ENCODE measurements at regions not wholly inside any gene's neighbourhood (a gene's known extent, or its start where the extent isn't known, plus 50 kb on each side); places are given as distances from the start of the nearest gene placed in this dataset.
A peak's percentile ranks its signal among the peaks of the same experiment; 100 is the strongest.

- TF ChIP-seq TCF7 (IDR thresholded peaks at IDR 0.05; ENCODE audit: borderline replicate concordance) (no peak), CHD4 (IDR thresholded peaks at IDR 0.05) (no peak), CBX5 (IDR thresholded peaks at IDR 0.05; ENCODE audit: low read depth) (no peak), PAX5 (IDR thresholded peaks at IDR 0.05; ENCODE audit: borderline replicate concordance, low read depth, low read length) (no peak), NFXL1 (IDR thresholded peaks at IDR 0.05; ENCODE audit: borderline replicate concordance) (no peak), ZSCAN29 (IDR thresholded peaks at IDR 0.05) (no peak), POLR2AphosphoS2 (IDR thresholded peaks at IDR 0.05; ENCODE audit: low read depth, low read length) (no peak), E4F1 (IDR thresholded peaks at IDR 0.05; ENCODE audit: borderline replicate concordance, partially characterized antibody) (no peak), NR2F1 (conservative IDR thresholded peaks at IDR 0.05) (peak; percentile 48; the same call in 1 of the 2 replicates), USF1 (IDR thresholded peaks at IDR 0.05; ENCODE audit: borderline replicate concordance, extremely low read length, insufficient read depth, low read depth, low read length) (no peak), FOXK2 (IDR thresholded peaks at IDR 0.05) (no peak)
Observed at GRCh38 chr11:111429066-111429506, 50.0 kb upstream of the POU2AF1 start (continued).
